NCI-H146 treated with DMSO at 0.1 percent for 48 hours (cell line): ENCODE measurements at regions not wholly inside any gene's neighbourhood (a gene's known extent, or its start where the extent isn't known, plus 50 kb on each side); places are given as distances from the start of the nearest gene placed in this dataset.

Source experiments
- DNase-seq: peaks from one replicate; lab custom pipeline; 2025; ENCODE audit not compliant: unreplicated experiment; lab: John Stamatoyannopoulos, UW

DNA sequence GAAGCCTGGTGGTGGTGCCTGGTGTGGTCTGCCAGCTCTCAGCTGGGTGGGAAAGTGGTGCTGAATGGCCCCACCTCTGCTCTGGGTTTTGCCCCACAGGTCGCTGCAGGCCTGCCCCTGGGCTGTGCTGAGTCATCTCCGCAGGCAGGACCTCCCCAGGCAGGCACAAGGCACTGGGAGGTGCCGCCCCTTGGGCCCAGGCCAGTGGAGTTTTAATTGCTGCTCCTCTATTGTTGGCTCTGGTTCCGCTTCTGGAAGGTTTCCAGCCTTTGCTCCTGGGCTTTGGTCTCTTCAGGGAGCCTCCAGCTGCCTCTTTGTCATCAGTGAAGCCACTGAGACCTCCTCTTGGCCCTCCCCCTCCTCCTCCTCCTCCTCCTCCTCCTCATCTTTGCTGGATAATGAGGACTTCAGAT lies 180.3 kb upstream of the GRB10 start:
- DNase-seq, result peak; percentile 17

DNA sequence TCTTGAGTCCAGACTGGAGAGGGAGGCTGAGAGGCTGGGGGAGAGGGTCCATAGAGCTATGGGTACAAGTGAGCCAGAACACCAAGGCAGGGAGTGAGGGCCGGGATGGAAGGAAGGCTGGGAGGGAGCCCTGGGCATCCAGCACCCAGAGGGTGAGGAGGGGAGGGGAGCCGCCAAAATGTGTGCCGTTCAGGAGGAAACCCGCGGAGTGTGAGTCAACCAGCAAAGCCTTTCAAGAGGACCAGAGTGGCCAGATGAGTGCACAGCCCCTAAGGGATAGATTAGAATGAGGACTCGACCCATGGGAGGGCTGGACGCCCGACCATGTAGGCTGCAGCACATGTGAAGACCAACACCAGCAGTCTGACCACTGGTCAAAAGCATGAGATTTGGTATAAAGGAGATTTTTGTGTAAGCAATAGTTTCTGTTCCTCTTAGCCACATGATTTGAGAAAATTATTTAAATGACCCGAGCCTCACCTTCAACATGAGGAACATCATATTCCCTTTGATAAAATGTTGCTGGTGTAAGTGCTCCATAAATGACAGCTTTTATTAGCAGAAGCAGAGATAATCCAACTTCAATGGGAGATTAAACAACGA lies 179.7 kb upstream of the GRB10 start:
- no peak for DNase-seq

DNA sequence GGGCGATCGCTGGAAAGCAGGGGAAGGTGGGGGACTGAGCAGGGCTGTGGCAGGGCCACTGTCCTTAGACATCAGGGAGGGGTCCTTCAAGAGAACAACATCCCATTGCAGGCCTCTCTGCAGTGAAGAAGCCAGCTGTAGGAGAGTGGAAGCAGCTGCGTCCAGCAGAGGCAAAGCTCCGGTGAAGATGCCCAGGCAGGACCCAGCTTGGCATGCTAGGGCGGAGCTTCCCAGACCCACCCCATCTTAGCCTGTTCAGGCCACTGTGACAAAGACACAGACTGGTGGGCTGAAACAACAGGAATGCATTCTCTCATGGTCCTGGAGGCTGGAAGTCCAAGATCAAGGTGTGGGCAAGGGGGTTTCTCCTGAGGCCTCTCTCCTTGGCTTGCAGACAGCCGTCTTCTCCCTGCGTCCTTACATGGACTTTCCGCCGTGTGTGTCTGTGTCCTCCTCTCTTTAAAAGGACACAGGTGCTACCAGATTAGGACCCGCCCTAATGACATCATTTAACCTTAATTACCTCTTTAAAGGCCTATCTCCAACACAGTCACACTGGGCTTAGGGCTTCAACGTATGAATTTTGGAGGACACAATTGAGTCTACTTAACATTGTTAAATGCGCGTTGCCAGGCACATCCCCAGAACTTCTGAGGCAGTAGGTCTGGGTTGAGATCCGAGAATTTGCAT lies 178.1 kb upstream of the GRB10 start:
- DNase-seq, result no peak

DNA sequence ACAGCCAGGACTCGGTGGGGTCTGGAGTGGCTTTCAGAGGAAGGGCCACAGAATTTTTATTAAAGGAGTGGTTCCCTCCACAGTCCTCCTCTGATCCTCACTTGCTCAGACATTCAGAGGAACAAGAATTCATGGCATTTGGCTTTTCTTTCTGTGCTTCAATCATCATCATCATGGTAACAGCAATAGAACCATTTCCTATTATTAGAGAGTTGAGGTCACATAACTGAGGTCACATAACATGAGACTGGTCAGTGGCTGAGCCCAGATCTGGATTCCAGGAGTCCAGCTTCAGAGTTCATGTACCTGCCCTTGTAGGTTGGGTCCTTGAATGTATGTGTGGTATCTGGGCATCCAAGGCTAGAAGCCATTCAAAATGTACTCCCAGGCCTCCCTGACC lies 177.3 kb upstream of the GRB10 start:
- DNase-seq, result no peak

DNA sequence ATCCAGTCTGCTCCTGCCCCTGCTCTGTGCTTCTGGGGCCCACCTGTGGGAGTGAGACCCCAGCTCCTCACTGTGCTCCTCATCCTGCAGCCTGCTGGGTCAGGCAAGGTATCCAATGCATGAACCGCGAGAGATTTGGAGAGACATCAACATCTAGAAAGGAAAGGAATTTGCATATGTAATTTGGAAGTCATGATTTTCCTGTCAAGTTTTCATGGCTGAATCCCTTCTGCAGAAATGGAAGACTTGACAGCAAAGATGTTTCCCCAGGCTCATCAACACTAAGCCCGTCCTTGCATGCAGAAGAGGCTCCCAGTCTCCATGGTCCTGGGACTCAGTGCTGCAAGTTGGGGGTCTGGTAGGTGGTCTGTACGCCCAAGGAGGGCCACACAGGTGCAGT lies 176.9 kb upstream of the GRB10 start:
- no peak for DNase-seq

DNA sequence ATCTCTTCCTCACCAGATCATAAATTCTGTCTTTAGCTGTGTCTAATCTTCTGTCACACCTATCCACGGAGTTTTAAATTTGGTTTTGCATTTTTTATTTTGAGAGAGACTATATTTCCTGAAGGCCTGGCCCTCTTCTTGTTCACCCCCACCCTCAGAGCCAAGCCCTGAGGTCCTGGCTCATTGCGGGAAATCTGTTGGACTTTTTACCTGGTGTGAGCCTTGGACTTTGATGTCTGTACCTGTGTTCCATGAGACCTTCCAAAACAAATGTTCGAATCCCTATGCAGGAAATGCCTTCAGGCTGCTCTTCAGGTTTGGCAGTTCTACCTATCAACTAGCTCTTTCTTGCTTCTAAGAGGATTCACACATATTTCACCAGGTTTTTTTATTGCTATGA lies 175.2 kb upstream of the GRB10 start:
- no peak for DNase-seq

DNA sequence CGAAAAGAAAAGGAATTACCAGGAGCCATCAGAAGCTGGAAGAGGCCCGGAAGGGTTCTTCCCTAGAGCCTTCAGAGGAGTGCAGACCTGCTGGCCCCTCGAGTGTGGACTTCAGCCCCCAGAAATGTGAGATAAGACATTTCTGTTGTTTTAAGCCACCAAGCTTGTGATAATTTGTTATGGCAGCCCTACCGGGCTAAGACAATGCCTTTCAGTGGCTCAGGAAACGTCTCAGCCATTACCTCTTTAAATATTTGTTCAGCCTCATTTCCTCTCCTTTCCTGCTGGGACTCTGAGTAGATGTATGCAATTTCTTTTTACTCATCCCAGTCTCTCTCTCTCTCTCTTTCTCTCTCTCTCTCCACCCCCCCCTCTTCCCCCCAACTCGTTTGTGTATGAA lies 174.7 kb upstream of the GRB10 start:
- DNase-seq, result peak; percentile 70

DNA sequence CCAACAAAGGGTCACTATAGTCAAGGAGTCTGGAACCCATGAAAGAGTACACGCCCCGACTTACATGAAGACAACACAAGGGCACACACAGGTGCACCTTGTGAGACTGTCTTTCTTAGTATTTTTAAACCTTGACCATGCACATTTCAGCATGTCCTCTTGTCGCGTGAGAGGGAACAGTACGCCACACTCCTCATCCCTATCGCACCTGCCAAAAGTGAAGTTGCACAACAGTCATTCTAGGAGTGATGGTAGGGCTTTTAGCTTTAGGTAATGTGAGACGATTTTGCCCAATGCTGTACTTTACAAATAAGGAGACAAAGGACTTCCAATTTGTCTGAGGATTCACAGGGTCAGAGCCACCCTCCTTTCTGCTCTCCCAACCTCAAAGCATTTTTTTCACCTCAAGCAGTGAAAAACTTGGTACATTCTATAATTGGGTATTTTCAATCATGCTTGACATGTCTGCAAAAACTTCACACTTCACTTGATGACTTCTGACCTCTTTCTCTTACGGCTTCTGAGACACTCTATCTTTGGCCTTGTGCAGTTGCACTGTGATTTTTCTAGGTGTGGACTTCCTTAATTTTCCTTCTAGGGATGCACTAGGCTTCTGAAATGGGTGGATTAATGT lies 173.9 kb upstream of the GRB10 start:
- DNase-seq, result no peak

DNA sequence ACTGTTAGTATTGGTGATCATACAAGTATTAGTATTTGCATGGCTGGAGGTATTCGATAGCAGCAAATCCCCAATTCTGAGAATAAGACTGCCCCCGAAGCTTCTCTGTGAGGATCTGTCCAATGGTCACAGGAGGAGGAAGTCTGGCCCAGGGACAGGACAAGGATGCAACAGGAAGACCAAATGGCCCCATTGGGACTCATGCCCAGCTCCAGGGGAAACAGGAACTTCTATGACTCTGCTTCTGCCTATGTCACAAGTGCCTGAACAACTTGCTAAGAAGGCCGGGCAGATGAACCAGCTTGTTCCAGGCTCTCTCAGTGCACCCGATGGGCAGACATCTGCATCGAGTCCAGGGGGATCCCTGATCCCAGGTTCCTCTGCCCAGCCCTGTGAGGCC lies 172.0 kb upstream of the GRB10 start:
- no peak for DNase-seq

DNA sequence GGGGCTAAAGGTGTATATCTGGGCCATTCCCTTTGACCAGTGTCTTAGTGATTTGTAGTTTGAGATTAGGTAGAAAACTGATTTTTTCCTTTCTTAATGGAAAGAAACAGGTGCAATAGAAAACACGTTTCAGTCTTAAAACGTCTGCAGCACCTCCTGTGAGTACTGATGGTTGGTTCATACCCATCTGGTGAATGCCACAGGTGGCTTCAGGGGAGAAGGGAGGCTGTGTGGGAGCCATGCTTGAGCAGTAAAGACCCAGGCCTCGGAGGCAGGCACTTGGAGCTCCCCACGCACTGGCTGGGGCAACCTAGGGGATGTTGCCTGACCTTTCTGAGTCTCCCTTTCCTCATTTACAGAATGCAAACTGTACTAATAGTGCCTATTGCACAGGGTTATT lies 171.5 kb upstream of the GRB10 start:
- DNase-seq, result no peak

DNA sequence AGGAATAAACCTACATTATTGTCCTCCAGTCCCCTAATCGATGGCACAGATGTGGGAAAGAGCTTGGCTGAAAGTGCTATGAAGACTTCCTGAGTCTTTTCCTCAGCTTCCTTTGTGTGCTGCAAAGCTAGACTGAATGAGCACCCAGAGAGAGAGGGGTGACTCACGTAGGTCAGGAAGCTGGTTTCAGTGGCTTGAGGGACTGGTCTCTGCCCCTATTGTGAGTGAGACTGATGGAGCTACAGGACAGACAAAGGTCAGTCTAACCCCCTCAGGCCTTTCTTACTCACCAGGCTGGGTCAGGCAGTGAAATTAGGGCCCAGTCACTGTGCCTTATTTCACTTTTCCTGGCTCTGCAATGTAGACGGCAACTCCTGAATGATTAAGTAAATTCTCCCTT lies 171.1 kb upstream of the GRB10 start:
- no peak for DNase-seq

DNA sequence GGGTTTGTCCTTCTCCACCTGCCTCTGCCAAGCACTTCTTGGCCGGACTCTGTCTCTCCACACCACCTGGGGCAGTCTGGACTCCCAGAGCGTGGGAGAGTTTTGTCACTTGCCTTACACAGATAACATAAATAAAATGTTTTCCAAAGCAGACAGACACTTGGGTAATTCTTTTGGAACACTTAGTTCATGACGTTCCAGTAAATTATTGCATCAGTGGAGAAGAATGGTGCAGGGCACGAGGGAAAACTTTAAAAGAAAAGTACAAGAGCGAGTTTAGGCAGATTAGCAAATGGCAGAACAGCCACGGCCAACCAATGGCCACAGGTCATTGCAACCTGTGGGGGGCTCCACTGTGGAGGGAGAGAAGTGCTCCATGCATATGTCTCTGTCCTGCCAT lies 170.6 kb upstream of the GRB10 start:
- no peak for DNase-seq

DNA sequence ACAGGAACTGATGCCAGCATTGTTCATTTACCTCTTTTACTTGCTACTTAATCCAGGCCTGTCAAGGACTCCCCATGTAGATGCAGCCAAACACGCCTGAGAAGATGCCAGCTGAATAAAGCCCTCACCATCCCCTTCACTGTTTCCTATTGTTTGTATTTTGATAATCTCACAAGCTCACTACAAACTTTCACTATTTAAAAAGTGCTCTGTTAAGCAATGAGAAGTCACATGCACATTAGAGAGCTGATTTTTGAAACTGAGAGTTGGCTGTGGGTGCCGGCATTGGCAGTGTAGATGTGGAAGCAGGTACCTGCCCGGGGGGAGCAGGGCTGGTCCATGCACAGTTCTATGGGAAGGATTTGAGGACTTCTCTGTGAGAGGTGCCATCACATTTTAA lies 169.8 kb upstream of the GRB10 start:
- DNase-seq, result no peak

DNA sequence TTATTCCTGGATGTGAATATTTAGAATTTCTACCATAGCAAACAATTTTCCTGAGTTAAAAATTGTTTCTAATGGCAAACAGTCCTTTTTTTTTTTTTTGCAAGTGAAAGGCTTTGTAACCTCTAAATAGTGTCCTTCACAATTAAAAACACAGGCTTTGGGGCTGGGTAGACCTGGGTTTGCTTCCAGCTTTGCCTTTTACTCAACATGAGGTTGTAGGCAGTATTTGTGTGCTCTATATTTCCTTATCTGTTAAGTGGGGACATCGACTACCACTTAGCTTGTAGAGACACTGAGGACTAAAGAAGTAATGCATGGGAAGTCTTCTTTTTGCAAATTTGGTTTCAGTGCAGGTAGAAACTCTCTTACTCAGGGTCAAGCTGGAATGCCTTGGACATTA lies 169.4 kb upstream of the GRB10 start:
- DNase-seq, result no peak

DNA sequence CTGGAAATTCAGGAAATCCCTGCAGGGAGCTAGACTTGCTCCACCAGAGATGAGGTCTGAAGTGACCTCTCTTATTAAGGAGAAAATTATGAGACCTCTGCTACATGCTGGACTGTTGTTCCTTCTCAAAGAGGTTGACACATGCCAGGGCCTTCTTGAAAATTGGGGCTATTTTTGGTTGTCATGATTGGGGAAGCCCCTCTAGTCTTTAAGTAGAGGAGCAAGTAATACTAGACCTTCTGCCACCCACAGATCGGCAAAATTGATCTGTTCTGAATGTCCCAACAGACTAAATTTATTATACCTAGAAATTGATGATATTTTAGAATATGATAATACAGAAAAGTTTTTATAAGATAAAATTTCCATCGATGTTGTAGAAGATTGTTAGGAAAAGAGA lies 160.8 kb upstream of the GRB10 start:
- no peak for DNase-seq

DNA sequence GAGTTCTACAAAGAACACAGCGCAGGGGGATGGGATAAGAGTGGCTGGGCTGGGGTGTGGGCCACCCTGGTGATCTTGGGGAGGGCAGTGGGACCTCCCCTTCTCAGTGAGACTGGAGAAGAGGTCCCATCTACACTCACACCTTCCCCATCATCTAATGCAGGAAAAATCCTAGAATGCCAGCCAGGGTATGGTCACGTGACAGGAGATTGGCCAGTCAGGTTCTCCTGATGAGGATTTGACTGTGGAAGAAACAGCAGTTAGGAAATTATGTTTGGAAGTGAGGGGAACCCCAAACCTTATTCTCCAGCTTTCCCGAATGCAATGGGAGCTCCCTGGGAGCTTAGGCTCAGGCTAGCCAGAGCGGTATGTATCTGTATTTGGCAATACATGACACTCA lies 158.8 kb upstream of the GRB10 start:
- no peak for DNase-seq

DNA sequence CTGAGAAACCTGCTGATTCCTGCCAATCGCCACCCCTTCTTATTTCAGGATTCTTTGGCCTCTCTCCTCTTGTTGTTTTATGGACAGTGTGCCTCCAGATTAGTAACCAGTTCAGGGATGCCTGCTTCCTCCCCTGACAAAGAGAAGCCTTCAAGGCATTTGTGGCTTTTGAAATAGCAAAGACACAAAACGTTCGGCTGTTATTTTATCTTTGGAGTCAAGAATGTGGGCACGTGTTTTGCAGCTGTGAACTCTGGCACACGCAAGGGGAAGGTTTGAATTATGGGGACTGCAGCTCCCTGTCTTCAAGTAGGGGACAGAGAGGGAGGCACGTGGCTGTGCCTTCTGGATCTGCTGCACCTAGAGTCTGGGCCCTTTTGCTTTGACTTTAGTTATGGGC lies 157.9 kb upstream of the GRB10 start:
- DNase-seq, result no peak

DNA sequence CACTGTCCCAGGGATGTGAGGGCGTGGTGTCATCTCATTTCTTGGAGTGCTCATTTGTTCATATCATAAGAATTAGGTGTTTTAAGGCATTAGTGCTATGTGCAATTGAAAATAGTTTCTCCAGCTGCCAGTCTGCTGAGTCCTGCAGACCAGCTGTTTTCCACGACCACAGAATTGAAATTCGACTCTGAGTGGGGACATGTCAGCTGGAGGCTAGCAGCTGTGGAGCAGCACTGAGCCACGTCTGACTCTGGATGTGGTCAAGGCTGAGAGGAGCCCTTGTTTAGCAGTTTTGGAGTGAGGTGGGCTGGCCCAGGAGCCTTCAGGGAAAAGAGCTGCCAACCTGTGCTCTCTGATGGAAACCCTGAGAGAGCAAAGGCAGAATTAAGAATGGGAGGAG lies 156.3 kb upstream of the GRB10 start:
- no peak for DNase-seq

DNA sequence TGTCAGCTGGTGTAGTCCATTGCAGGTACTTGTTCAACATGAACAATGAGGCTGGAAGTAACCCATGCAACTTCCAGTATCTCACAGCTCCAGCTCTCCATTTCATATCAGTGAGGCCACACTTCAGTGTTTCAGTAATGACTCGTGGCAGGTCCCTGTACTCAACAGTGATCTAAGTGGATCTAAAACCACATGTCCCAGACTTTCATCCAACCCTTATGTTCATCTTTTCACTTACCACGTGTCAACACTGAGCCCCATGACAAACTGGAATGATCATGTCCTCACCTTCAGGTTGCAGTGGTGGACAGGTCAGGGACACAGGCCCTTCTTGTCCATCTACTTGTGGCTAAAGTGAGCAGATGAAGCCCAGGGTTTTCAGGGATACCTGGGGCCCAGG lies 155.0 kb upstream of the GRB10 start:
- no peak for DNase-seq

DNA sequence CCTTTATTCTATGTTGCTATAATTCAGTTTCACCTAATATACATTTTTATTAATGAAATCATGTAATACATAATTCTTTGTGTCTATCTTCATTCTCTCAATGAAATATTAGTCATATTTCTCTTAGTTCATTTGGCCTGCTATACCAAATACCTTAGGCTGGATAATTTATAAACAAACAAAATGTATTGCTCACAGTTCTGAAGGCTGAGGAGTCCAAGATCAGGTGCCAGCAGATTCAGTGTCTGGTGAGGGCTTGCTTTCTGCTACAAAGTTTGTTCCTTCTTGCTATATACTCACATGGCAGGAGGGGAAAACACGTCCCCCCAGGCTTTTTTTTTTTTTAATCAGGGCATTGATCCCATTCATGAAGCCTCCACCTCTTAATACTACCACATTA lies 143.4 kb upstream of the GRB10 start:
- no peak for DNase-seq

DNA sequence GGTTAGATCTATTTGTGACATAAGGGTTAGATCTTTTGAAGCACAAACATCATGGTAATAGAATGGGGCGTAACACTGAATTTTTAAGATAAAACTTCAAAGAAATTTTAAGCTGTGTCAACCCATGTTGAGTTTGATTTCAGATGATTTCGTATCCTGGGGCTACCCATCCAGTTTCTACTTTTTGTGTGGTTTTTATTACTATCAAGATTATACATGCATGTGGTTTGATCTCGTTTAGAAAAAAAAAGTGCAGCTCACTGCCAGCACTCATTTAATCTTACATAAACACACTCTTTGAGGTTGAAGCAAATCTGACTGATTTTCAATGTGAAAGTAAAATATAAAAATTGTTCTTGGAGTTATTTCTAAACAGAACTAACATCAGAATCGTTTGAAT lies 140.8 kb upstream of the GRB10 start:
- DNase-seq, result no peak

DNA sequence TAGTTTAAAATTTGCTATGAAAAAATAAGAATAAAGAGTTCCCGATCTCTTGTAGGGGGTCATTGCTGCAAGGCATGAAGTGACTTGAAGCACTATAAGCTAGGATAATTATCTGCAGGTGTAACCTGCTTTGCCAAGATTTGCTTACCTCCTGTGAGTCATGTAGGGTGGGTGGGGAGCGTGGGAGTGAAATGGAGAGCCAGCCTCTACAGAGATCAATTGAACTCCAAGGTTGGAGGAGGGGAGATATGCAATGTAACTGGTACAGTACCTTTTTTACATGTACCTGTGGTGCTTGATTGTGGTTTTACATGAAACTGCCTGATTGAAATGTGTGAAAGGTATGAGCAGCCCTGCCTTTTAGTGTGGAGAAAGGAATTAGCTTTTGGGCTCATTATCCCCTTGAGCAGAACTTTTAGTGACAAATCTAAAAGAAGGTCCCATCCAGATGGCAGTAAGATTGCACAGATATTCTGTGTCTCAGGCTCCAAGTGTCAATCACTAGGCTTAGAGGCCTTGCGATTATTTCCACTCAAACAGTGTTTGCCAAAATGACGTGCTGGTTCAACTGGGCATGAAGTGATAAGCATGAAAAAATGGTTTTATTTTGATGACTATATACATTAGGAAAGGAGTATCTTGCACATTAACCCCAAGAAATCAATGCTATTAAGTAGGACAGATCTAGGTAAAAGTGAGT lies 138.6 kb upstream of the GRB10 start:
- DNase-seq, result no peak
